MM.1S (cell line): ENCODE measurements at regions not wholly inside any gene's neighbourhood (a gene's known extent, or its start where the extent isn't known, plus 50 kb on each side); places are given as distances from the start of the nearest gene placed in this dataset.

ENCODE experiments used
- CTCF ChIP-seq: fragments of 300-600 bp; sonication (generic); IDR thresholded peaks from 2 replicates; pipeline ENCODE4 v1.5.1; 2016; ENCODE audit warnings: antibody characterized with exemption, low read length, mixed read lengths
- EZH2 ChIP-seq: fragments of 300-600 bp; sonication (generic); optimal IDR thresholded peaks from 2 replicates; pipeline ENCODE3; 2017; ENCODE audit warnings: low read depth, mild to moderate bottlenecking, antibody characterized with exemption, low read length, mixed read lengths
- EZH2phosphoT487 ChIP-seq: fragments of 300-600 bp; sonication (generic); IDR thresholded peaks from 2 replicates; pipeline ENCODE4 v1.6.1; 2018; ENCODE audit warnings: antibody characterized with exemption, low read length

DNA sequence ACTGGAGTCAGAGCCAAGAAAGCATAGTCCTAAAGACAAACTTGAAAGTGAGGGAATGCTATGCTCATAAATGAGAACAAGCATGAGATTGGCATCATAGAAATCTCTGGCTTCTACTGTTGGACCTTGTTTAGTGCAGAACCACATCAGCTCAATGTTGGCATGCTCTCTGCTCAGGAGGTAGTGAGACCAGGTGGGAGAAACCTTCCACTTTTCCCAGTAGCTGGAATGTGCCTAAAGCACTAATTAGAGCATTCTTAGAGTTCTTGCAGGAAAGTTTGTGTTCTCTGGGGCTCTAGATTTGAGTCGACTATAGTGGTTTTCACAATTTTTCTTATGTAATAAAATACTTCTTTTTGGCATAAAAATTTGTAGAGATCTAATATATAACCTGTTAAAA, 159.7 kb upstream of the PRICKLE1 start:
- TF ChIP-seq CTCF: no peak
- no peak for TF ChIP-seq EZH2
- TF ChIP-seq EZH2phosphoT487: no peak
